ENCODE measurements at regions not wholly inside any gene's neighbourhood (a gene's known extent, or its start where the extent isn't known, plus 50 kb on each side); places are given as distances from the start of the nearest gene placed in this dataset.

DNA sequence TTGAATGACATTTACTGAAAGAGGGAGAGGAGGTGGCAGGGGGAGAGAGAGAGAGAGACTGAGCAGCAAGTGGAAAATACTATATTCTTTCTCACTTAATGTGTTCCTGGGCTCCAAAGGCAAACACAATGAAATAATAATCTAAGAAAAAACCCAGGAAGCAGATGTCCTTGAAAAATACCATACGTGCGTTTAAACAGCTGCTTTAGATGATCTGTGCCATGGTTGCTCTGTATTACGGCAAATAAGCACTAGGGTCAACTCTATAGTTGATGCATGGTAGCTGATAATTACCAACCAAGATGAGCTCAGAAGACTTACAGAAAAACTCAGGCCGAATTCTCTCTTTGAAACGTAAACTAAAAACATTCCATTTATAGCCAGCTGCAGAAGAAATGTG is 410.3 kb upstream of the TBL1XR1 start:
- ATAC-seq: no peak
- TF ChIP-seq TCF4 (CRISPR knock-in tag; IDR thresholded peaks at IDR 0.05; ENCODE audit: borderline replicate concordance): peak; percentile 53; the same call in 1 of the 2 replicates
- TF ChIP-seq, protein P1, sequence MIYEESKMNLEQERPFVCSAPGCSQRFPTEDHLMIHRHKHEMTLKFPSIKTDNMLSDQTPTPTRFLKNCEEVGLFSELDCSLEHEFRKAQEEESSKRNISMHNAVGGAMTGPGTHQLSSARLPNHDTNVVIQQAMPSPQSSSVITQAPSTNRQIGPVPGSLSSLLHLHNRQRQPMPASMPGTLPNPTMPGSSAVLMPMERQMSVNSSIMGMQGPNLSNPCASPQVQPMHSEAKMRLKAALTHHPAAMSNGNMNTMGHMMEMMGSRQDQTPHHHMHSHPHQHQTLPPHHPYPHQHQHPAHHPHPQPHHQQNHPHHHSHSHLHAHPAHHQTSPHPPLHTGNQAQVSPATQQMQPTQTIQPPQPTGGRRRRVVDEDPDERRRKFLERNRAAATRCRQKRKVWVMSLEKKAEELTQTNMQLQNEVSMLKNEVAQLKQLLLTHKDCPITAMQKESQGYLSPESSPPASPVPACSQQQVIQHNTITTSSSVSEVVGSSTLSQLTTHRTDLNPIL (CRISPR knock-in tag; IDR thresholded peaks at IDR 0.05; ENCODE audit: low read depth): no peak

DNA sequence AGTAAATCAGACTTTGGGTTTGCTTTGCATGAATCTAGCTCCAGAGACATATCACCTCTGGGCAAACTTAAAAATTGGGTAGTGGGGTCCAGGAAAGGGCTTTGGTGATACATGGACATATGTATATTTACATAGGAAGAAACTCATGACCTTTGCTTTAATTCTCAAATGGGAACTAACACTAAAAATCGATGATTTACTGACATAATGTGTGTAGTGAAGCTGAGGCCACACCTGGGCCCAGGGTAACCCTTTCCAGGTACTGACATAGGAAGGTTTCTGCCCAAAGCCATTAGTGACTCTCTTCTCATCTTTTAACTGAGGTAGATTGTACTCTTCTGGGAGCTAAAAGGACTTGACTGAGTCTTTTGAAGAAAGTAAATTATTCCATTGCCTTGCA is 411.2 kb upstream of the TBL1XR1 start:
- ATAC-seq: no peak
- TF ChIP-seq BACH2 (CRISPR knock-in tag; IDR thresholded peaks at IDR 0.05; ENCODE audit: borderline replicate concordance) (no peak), TOX (CRISPR knock-in tag; IDR thresholded peaks at IDR 0.05; ENCODE audit: borderline replicate concordance) (no peak), ESRRG (CRISPR knock-in tag; IDR thresholded peaks at IDR 0.05) (no peak), ZFP30 (CRISPR knock-in tag; IDR thresholded peaks at IDR 0.05) (no peak)
- TF ChIP-seq, protein P2, sequence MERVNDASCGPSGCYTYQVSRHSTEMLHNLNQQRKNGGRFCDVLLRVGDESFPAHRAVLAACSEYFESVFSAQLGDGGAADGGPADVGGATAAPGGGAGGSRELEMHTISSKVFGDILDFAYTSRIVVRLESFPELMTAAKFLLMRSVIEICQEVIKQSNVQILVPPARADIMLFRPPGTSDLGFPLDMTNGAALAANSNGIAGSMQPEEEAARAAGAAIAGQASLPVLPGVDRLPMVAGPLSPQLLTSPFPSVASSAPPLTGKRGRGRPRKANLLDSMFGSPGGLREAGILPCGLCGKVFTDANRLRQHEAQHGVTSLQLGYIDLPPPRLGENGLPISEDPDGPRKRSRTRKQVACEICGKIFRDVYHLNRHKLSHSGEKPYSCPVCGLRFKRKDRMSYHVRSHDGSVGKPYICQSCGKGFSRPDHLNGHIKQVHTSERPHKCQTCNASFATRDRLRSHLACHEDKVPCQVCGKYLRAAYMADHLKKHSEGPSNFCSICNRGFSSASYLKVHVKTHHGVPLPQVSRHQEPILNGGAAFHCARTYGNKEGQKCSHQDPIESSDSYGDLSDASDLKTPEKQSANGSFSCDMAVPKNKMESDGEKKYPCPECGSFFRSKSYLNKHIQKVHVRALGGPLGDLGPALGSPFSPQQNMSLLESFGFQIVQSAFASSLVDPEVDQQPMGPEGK (CRISPR knock-in tag; IDR thresholded peaks at IDR 0.05; ENCODE audit: borderline replicate concordance): no peak
- TF ChIP-seq, protein P3, sequence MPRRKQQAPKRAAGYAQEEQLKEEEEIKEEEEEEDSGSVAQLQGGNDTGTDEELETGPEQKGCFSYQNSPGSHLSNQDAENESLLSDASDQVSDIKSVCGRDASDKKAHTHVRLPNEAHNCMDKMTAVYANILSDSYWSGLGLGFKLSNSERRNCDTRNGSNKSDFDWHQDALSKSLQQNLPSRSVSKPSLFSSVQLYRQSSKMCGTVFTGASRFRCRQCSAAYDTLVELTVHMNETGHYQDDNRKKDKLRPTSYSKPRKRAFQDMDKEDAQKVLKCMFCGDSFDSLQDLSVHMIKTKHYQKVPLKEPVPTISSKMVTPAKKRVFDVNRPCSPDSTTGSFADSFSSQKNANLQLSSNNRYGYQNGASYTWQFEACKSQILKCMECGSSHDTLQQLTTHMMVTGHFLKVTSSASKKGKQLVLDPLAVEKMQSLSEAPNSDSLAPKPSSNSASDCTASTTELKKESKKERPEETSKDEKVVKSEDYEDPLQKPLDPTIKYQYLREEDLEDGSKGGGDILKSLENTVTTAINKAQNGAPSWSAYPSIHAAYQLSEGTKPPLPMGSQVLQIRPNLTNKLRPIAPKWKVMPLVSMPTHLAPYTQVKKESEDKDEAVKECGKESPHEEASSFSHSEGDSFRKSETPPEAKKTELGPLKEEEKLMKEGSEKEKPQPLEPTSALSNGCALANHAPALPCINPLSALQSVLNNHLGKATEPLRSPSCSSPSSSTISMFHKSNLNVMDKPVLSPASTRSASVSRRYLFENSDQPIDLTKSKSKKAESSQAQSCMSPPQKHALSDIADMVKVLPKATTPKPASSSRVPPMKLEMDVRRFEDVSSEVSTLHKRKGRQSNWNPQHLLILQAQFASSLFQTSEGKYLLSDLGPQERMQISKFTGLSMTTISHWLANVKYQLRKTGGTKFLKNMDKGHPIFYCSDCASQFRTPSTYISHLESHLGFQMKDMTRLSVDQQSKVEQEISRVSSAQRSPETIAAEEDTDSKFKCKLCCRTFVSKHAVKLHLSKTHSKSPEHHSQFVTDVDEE (CRISPR knock-in tag; IDR thresholded peaks at IDR 0.05): no peak

DNA sequence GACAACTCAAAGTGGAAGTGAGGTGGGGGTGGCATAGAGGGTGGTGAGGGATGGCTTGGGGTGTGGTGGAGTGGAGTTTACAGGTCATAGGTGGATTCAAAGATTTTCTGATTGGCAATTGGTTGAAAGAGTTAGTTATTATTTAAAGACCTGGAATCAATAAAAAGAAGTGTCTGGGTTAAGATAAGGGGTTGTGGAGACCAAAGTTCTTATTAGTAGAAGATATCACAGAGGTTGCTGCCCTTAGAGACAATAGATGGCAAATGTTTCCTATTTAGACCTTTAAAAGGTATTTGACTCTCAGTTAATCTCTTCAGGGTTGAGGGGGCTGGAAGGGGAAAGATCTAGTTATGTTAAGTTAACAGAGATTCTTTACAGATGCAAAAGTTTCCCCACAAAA is 412.3 kb upstream of the TBL1XR1 start:
- no peak for ATAC-seq
- no peak for TF ChIP-seq RARB (CRISPR knock-in tag; IDR thresholded peaks at IDR 0.05)
- TF ChIP-seq ZFP30 (CRISPR knock-in tag; IDR thresholded peaks at IDR 0.05): no peak
- no peak for TF ChIP-seq PPARA (CRISPR knock-in tag; IDR thresholded peaks at IDR 0.05; ENCODE audit: borderline replicate concordance)

DNA sequence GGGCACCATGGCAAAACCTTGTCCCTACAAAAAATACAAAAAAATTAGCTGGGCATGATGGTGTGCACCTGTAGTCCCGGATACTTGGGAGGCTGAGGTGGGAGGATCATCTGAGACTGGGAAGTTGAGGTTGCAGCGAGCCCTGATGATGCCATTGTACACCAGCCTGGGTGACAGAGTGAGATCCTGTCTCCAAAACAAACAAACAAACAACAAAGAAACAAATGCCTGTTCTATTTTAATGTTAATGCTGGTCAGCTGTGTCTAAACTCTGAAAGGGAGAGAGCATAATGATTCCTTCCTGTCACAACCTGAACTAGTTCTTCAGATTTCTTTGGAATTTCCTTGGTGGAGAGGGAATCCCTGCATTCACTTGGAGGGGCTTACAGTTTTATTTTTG is 413.0 kb upstream of the TBL1XR1 start:
- ATAC-seq: no peak
- TF ChIP-seq, protein P4, sequence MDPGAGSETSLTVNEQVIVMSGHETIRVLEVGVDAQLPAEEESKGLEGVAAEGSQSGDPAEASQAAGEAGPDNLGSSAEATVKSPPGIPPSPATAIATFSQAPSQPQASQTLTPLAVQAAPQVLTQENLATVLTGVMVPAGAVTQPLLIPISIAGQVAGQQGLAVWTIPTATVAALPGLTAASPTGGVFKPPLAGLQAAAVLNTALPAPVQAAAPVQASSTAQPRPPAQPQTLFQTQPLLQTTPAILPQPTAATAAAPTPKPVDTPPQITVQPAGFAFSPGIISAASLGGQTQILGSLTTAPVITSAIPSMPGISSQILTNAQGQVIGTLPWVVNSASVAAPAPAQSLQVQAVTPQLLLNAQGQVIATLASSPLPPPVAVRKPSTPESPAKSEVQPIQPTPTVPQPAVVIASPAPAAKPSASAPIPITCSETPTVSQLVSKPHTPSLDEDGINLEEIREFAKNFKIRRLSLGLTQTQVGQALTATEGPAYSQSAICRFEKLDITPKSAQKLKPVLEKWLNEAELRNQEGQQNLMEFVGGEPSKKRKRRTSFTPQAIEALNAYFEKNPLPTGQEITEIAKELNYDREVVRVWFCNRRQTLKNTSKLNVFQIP (CRISPR knock-in tag; IDR thresholded peaks at IDR 0.05; ENCODE audit: borderline replicate concordance, low read depth): no peak
- no peak for TF ChIP-seq TOX (CRISPR knock-in tag; IDR thresholded peaks at IDR 0.05; ENCODE audit: borderline replicate concordance)
- TF ChIP-seq ZNF8 (CRISPR knock-in tag; IDR thresholded peaks at IDR 0.05): no peak

DNA sequence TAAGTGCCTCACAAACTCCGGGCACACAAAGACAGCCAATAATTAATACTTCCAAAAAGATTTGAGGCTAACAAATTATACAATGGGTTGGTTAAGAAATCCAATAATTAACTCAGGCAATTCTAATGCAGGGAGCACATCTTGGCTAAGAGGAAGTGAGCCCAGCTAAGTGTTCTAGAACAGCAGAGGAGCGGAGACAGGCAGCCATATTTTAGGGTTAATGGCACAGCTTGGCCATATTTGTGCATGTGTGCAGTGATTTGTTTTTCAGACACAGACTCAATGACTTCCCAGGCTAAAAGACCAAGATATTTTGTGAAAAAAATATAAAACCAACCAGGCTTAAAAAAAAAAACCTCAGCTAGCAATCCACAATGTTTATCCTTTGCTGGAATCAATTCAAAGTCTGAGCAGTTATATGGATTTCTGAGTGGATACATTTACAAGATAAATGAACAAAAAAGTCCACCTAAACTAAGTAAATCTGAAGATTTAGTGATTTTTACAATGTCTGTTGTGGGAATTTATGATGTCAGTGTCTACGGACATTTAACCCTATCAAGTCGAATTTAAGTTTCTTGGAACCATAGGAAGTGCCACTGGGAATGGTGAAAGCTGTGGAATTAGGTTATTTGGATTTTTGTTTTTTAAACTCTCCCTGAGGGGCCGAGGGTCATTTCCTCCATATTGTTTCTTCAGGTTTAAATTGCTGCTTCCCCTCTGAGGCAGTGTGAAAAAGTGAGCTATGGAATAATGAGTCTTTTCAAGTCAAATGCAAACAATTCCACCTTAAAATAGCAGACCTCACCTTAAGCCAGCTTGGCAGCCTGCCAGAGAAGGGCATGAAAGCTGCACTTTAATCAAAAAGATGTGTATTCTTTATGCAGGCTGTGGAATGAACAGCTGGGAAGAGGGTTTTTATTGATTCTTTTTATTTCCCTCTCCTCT is 413.7 kb upstream of the TBL1XR1 start:
- no peak for ATAC-seq
- TF ChIP-seq, protein P4 (CRISPR knock-in tag; IDR thresholded peaks at IDR 0.05; ENCODE audit: borderline replicate concordance, low read depth): no peak
- TF ChIP-seq ZC3H10 (CRISPR knock-in tag; IDR thresholded peaks at IDR 0.05) (no peak), RARB (CRISPR knock-in tag; IDR thresholded peaks at IDR 0.05) (no peak), GLIS3 (CRISPR knock-in tag; IDR thresholded peaks at IDR 0.05) (no peak), BACH2 (CRISPR knock-in tag; IDR thresholded peaks at IDR 0.05; ENCODE audit: borderline replicate concordance) (no peak), TOX (CRISPR knock-in tag; IDR thresholded peaks at IDR 0.05; ENCODE audit: borderline replicate concordance) (no peak), ARNTL (CRISPR knock-in tag; IDR thresholded peaks at IDR 0.05; ENCODE audit: borderline replicate concordance, low read depth) (no peak), CSDC2 (CRISPR knock-in tag; IDR thresholded peaks at IDR 0.05) (no peak), ZNF565 (CRISPR knock-in tag; conservative IDR thresholded peaks at IDR 0.05; ENCODE audit: low read depth) (no peak), TCF4 (CRISPR knock-in tag; IDR thresholded peaks at IDR 0.05; ENCODE audit: borderline replicate concordance) (no peak)
- TF ChIP-seq, protein P2 (CRISPR knock-in tag; IDR thresholded peaks at IDR 0.05; ENCODE audit: borderline replicate concordance): no peak
- TF ChIP-seq, protein P5, sequence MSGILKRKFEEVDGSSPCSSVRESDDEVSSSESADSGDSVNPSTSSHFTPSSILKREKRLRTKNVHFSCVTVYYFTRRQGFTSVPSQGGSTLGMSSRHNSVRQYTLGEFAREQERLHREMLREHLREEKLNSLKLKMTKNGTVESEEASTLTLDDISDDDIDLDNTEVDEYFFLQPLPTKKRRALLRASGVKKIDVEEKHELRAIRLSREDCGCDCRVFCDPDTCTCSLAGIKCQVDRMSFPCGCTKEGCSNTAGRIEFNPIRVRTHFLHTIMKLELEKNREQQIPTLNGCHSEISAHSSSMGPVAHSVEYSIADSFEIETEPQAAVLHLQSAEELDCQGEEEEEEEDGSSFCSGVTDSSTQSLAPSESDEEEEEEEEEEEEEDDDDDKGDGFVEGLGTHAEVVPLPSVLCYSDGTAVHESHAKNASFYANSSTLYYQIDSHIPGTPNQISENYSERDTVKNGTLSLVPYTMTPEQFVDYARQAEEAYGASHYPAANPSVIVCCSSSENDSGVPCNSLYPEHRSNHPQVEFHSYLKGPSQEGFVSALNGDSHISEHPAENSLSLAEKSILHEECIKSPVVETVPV (CRISPR knock-in tag; IDR thresholded peaks at IDR 0.05): no peak

Measured in SK-N-SH treated with all-trans-retinoic acid at 6 μM for 48 hours (cell line).